CD14-positive monocyte (primary cell): ENCODE measurements at regions not wholly inside any gene's neighbourhood (a gene's known extent, or its start where the extent isn't known, plus 50 kb on each side); places are given as distances from the start of the nearest gene placed in this dataset.

ENCODE experiments used
- DNase-seq, 3 donors: peaks; one replicate each; pipeline ENCODE4 v3.0.0-alpha.2; 2011 to 2022
- H2AFZ ChIP-seq: 2 replicates; pipeline ENCODE4 v1.6.0; 2012; ENCODE audit warnings: mild to moderate bottlenecking, low read depth, low read length, inconsistent platforms; ENCODE audit not compliant: insufficient read depth, poor library complexity, severe bottlenecking
- H3K27ac ChIP-seq, 2 donors: 1 replicate in 1 of 2; 2 replicates in 1 of 2; pipeline ENCODE4 v1.5.1; 2012 to 2013; ENCODE audit warnings: low read length in 2 of 2, control low read depth in 1 of 2, inconsistent platforms in 1 of 2, low read depth in 1 of 2, mild to moderate bottlenecking in 1 of 2
- H3K27me3 ChIP-seq, 2 donors: one replicate each; pipeline versions ENCODE4 v1.6.0 to v1.6.1; 2011 to 2013; ENCODE audit warnings: low read length in 2 of 2; ENCODE audit not compliant: control insufficient read depth in 2 of 2, insufficient read depth in 2 of 2
- H3K36me3 ChIP-seq, 2 donors: replicated peaks in 1 of 2; 1 replicate in 1 of 2; 2 replicates in 1 of 2; pipeline versions ENCODE4 v1.5.1 to v1.6.1; 2012 to 2013; ENCODE audit warnings: low read length in 2 of 2, control low read depth in 1 of 2, inconsistent platforms in 1 of 2, mild to moderate bottlenecking in 1 of 2; ENCODE audit not compliant: insufficient read depth in 2 of 2, control insufficient read depth in 1 of 2
- H3K4me1 ChIP-seq, 2 donors: 1 replicate in 1 of 2; 2 replicates in 1 of 2; pipeline versions ENCODE4 v1.5.1 to v1.6.1; 2012 to 2013; ENCODE audit warnings: low read length in 2 of 2, control low read depth in 1 of 2, inconsistent platforms in 1 of 2, mild to moderate bottlenecking in 1 of 2, moderate library complexity in 1 of 2; ENCODE audit not compliant: insufficient read depth in 2 of 2, control insufficient read depth in 1 of 2
- H3K4me2 ChIP-seq: replicated peaks from 2 replicates; pipeline ENCODE3; 2012; ENCODE audit warnings: low read length, moderate library complexity, mild to moderate bottlenecking; ENCODE audit not compliant: poor library complexity, severe bottlenecking; ENCODE audit errors: extremely low read depth
- H3K4me3 ChIP-seq, 3 experiments: fragments of 200-600 bp in 1 of 3; sonication (generic) in 1 of 3; replicated peaks in 1 of 3; 1 replicate in 2 of 3; 2 replicates in 1 of 3; pipeline ENCODE4 v1.5.1; 2011 to 2013; ENCODE audit warnings: low read length in 3 of 3, mild to moderate bottlenecking in 3 of 3, control low read depth in 2 of 3, low read depth in 2 of 3, inconsistent platforms in 1 of 3, moderate library complexity in 1 of 3
- H3K79me2 ChIP-seq: 2 replicates; pipeline ENCODE4 v1.6.0; 2012; ENCODE audit warnings: mild to moderate bottlenecking, control low read depth, inconsistent platforms, low read length, moderate library complexity; ENCODE audit not compliant: insufficient read depth
- H3K9ac ChIP-seq: 2 replicates; pipeline ENCODE4 v1.6.0; 2017; ENCODE audit warnings: low read length, mild to moderate bottlenecking; ENCODE audit not compliant: insufficient read depth, poor library complexity, severe bottlenecking
- H3K9me3 ChIP-seq, 2 donors: replicated peaks in 1 of 2; 1 replicate in 1 of 2; 2 replicates in 1 of 2; pipeline versions ENCODE4 v1.5.1 to v1.6.1; 2012 to 2013; ENCODE audit warnings: low read length in 2 of 2, control low read depth in 1 of 2; ENCODE audit not compliant: control insufficient read depth in 1 of 2, insufficient read depth in 1 of 2
- H4K20me1 ChIP-seq: 2 replicates; pipeline ENCODE4 v1.6.0; 2012; ENCODE audit warnings: mild to moderate bottlenecking, low read length, control low read depth, moderate library complexity; ENCODE audit not compliant: insufficient read depth
- H3K27ac Mint-ChIP-seq, 7 donors: one replicate each; pipeline ENCODE4 v1.8.0; 2020; ENCODE audit warnings: mild to moderate bottlenecking in 7 of 7, mixed read lengths in 7 of 7, moderate library complexity in 6 of 7, inconsistent platforms in 2 of 7
- H3K27me3 Mint-ChIP-seq, 3 donors: one replicate each; pipeline ENCODE4 v1.8.0; 2021 to 2022; ENCODE audit warnings: low read depth in 3 of 3, mild to moderate bottlenecking in 3 of 3, mixed read lengths in 3 of 3, moderate library complexity in 3 of 3, inconsistent platforms in 1 of 3
- H3K36me3 Mint-ChIP-seq, 2 donors: one replicate each; pipeline ENCODE4 v1.8.0; 2020; ENCODE audit warnings: mixed read lengths in 2 of 2, inconsistent platforms in 1 of 2, mild to moderate bottlenecking in 1 of 2
- H3K4me1 Mint-ChIP-seq: one replicate; pipeline ENCODE4 v1.8.0; 2020; ENCODE audit warnings: mild to moderate bottlenecking, mixed read lengths
- H3K4me3 Mint-ChIP-seq, 2 donors: one replicate each; pipeline ENCODE4 v1.8.0; 2020; ENCODE audit warnings: mild to moderate bottlenecking in 2 of 2, mixed read lengths in 2 of 2, moderate library complexity in 1 of 2
- H3K9me3 Mint-ChIP-seq, 7 donors: one replicate each; pipeline ENCODE4 v1.8.0; 2020 to 2022; ENCODE audit warnings: mixed read lengths in 7 of 7, mild to moderate bottlenecking in 6 of 7, moderate library complexity in 6 of 7, inconsistent platforms in 2 of 7
- WGBS: methylation state at CpG from one replicate; pipeline ENCODE4 v1.1.5; 2013; ENCODE audit warnings: missing lambda C conversion rate; ENCODE audit not compliant: insufficient coverage; 5-methylcytosine and 5-hydroxymethylcytosine counted together
- intact Hi-C, 2 donors: fragments of 100-400 bp; cut with micrococcal nuclease; formaldehyde crosslinking; loops; one replicate each; pipeline versions ENCODE4 v1.15.0 to v1.15.1; 2023
- TF ChIP-seq, protein P1 (sequence below): fragments of 200-600 bp; IDR thresholded peaks from one replicate; pipeline ENCODE4 v1.8.0; 2022; ENCODE audit warnings: antibody characterized with exemption, mild to moderate bottlenecking

- H3K36me3 ChIP-seq: no peaks in the 10 kb centered on the region
- Mint-ChIP-seq H3K27me3 (peaks cover 0 to 9% (median 5%) of the 10 kb centered on the region in 3 donors), H3K27ac (no peak overlapping the region), H3K4me1 (no peaks in the 10 kb centered on the region), H3K4me3 (no peak overlapping the region), H3K9me3 (peaks cover 0 to 8% (median 0%) of the 10 kb centered on the region in 7 donors), H3K36me3 (no peaks in the 10 kb centered on the region)
- no peak overlapping the region for H3K4me2 ChIP-seq
- H3K27ac ChIP-seq: no peak overlapping the region
- TF ChIP-seq, protein P1, sequence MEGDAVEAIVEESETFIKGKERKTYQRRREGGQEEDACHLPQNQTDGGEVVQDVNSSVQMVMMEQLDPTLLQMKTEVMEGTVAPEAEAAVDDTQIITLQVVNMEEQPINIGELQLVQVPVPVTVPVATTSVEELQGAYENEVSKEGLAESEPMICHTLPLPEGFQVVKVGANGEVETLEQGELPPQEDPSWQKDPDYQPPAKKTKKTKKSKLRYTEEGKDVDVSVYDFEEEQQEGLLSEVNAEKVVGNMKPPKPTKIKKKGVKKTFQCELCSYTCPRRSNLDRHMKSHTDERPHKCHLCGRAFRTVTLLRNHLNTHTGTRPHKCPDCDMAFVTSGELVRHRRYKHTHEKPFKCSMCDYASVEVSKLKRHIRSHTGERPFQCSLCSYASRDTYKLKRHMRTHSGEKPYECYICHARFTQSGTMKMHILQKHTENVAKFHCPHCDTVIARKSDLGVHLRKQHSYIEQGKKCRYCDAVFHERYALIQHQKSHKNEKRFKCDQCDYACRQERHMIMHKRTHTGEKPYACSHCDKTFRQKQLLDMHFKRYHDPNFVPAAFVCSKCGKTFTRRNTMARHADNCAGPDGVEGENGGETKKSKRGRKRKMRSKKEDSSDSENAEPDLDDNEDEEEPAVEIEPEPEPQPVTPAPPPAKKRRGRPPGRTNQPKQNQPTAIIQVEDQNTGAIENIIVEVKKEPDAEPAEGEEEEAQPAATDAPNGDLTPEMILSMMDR: no peak
- intact Hi-C loops: no loop called here
- DNase-seq: no peak
- H2AFZ ChIP-seq: no peak overlapping the region
- H3K27me3 ChIP-seq: no peaks in the 10 kb centered on the region
- 81% methylated on average over 6 of the region's 7 CpGs for WGBS
- peaks cover 0 to 3% of the 10 kb centered on the region in 2 donors for H3K9me3 ChIP-seq
- H3K4me3 ChIP-seq: no peak overlapping the region
- no peak overlapping the region for H3K9ac ChIP-seq
- H3K79me2 ChIP-seq: no peaks in the 10 kb centered on the region
- no peaks in the 10 kb centered on the region for H3K4me1 ChIP-seq
- no peaks in the 10 kb centered on the region for H4K20me1 ChIP-seq
Observed at GRCh38 chr16:65975049-65975708, 391.3 kb upstream of the CDH5 start.

DNA sequence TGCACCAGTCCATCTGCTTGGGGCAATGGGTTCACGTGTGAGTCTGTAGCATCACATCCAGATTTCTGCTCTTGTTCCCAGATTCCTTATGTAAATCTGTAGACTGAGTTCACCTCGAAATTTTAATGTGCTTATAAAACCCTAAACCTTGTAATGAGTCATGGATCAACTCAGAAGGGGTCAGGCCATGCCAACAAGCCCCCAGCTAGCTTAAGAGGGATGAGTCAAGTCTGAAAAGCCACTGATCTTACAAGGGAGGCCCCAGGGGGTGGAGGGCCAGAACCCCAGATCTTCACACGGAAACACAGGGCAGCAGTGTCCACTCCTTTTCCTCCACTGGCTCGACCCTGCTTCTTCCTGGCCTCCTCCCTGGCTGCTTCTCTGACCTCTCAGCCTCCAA is 399.1 kb upstream of the CDH5 start:
- H3K36me3 Mint-ChIP-seq: no peaks in the 10 kb centered on the region
- H3K9ac ChIP-seq: no peak overlapping the region
- H3K9me3 Mint-ChIP-seq: no peaks in the 10 kb centered on the region
- no peak overlapping the region for H3K4me3 ChIP-seq
- H3K27me3 Mint-ChIP-seq: peaks cover 3 to 6% (median 4%) of the 10 kb centered on the region in 3 donors
- H3K4me2 ChIP-seq: no peak overlapping the region
- H3K27ac Mint-ChIP-seq: no peak overlapping the region
- H3K4me1 Mint-ChIP-seq: no peaks in the 10 kb centered on the region
- H3K36me3 ChIP-seq: no peaks in the 10 kb centered on the region
- 89% methylated on average over 4 of the region's 4 CpGs for WGBS
- no peak for DNase-seq
- H4K20me1 ChIP-seq: no peaks in the 10 kb centered on the region
- intact Hi-C loops: no loop called here
- H3K4me1 ChIP-seq: no peaks in the 10 kb centered on the region
- H3K9me3 ChIP-seq: no peaks in the 10 kb centered on the region
- H3K27ac ChIP-seq: no peak overlapping the region
- TF ChIP-seq, protein P1: no peak
- no peak overlapping the region for H2AFZ ChIP-seq
- no peak overlapping the region for H3K4me3 Mint-ChIP-seq
- no peaks in the 10 kb centered on the region for H3K27me3 ChIP-seq
- no peaks in the 10 kb centered on the region for H3K79me2 ChIP-seq
